Naive thymus-derived CD8-positive, alpha-beta T cell (primary cell): ENCODE measurements at regions not wholly inside any gene's neighbourhood (a gene's known extent, or its start where the extent isn't known, plus 50 kb on each side); places are given as distances from the start of the nearest gene placed in this dataset.

Experiments
- ATAC-seq, 2 donors: fragments of 150-1000 bp; cut with Tn5 transposase in 1 of 2; sonication (Bioruptor Pico), chemical (Tn5 transposase) in 1 of 2; 1 replicate in 1 of 2; 2 replicates in 1 of 2; pipeline ENCODE4 v1.10.0; 2021; ENCODE audit warnings: mild to moderate bottlenecking in 2 of 2, moderate library complexity in 2 of 2
- POLR2A ChIA-PET: fragments of 350-600 bp; sonication (Branson Sonifier 250); formaldehyde crosslinking; loops from one replicate; lab custom pipeline; 2021; ENCODE audit warnings: antibody characterized with exemption; lab: Charles Lee
- DNase-seq, 10 donors: peaks; one replicate each; pipeline versions ENCODE4 v3.0.0 to v3.0.0-alpha.2; 2020 to 2022
- H3K27ac Mint-ChIP-seq, 10 donors: one replicate each; pipeline ENCODE4 v1.8.0; 2020 to 2022; ENCODE audit warnings: mild to moderate bottlenecking in 10 of 10, mixed read lengths in 10 of 10, moderate library complexity in 4 of 10, inconsistent platforms in 1 of 10
- H3K27me3 Mint-ChIP-seq, 5 donors: one replicate each; pipeline ENCODE4 v1.8.0; 2021 to 2022; ENCODE audit warnings: mixed read lengths in 5 of 5
- H3K36me3 Mint-ChIP-seq, 3 donors: one replicate each; pipeline ENCODE4 v1.8.0; 2020 to 2022; ENCODE audit warnings: mixed read lengths in 3 of 3, mild to moderate bottlenecking in 2 of 3, inconsistent platforms in 1 of 3
- H3K4me1 Mint-ChIP-seq, 4 donors: one replicate each; pipeline ENCODE4 v1.8.0; 2021 to 2022; ENCODE audit warnings: mixed read lengths in 4 of 4
- H3K4me3 Mint-ChIP-seq, 10 donors: one replicate each; pipeline ENCODE4 v1.8.0; 2020 to 2022; ENCODE audit warnings: mild to moderate bottlenecking in 10 of 10, mixed read lengths in 10 of 10, moderate library complexity in 6 of 10, inconsistent platforms in 1 of 10
- H3K9me3 Mint-ChIP-seq, 9 donors: one replicate each; pipeline ENCODE4 v1.8.0; 2020 to 2022; ENCODE audit warnings: mixed read lengths in 9 of 9, mild to moderate bottlenecking in 3 of 9, inconsistent platforms in 1 of 9, moderate library complexity in 1 of 9

DNA sequence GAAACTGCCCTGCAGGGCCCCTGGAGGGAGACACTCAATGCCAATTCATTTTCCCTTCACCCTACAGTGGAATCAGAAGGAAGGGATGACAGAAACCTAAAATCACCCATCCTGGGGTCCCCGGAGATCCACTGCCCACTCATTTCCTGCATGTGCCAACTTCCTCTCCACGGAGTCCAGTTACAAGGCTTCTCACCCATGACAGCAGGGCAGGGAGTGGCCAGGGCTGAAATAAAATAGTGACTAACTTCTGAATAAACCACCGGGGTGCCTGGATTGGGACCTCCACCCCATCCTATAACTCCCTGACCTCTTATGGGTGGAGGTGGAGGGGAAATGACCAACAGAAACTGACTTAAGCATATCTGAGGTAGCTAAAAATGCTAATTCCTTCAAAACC is 362.3 kb downstream of the MAFB start:
- Mint-ChIP-seq H3K4me1 (peaks cover 0 to 2% (median 0%) of the 10 kb centered on the region in 4 donors), H3K27ac (no peak overlapping the region), H3K36me3 (peaks cover 0 to 2% (median 0%) of the 10 kb centered on the region in 3 donors), H3K4me3 (no peak overlapping the region), H3K9me3 (peaks cover 0 to 10% (median 0%) of the 10 kb centered on the region in 9 donors), H3K27me3 (peaks cover 2 to 15% (median 9%) of the 10 kb centered on the region in 5 donors)
- POLR2A ChIA-PET, result no interaction called here
- ATAC-seq, result no peak
- DNase-seq, result no peak

GRCh38 chr20:40325006-40325568 is 363.9 kb downstream of the MAFB start:
- Mint-ChIP-seq H3K9me3 (peaks cover 0 to 10% (median 0%) of the 10 kb centered on the region in 9 donors), H3K36me3 (peaks cover 0 to 2% (median 0%) of the 10 kb centered on the region in 3 donors), H3K27ac (no peak overlapping the region), H3K27me3 (peaks cover 2 to 15% (median 9%) of the 10 kb centered on the region in 5 donors), H3K4me1 (peaks cover 0 to 2% (median 0%) of the 10 kb centered on the region in 4 donors), H3K4me3 (no peak overlapping the region)
- DNase-seq, result no peak
- POLR2A ChIA-PET, result no interaction called here
- no peak for ATAC-seq

- Mint-ChIP-seq H3K9me3 (peaks cover 0 to 10% (median 0%) of the 10 kb centered on the region in 9 donors), H3K27me3 (peaks cover 2 to 13% (median 5%) of the 10 kb centered on the region in 5 donors), H3K36me3 (peaks cover 0 to 2% (median 0%) of the 10 kb centered on the region in 3 donors), H3K27ac (no peak overlapping the region), H3K4me1 (peaks cover 0 to 2% (median 0%) of the 10 kb centered on the region in 4 donors), H3K4me3 (no peak overlapping the region)
- DNase-seq, result no peak
- no peak for ATAC-seq
- POLR2A ChIA-PET, result no interaction called here
Observed at GRCh38 chr20:40323361-40323794, 365.7 kb downstream of the MAFB start.

DNA sequence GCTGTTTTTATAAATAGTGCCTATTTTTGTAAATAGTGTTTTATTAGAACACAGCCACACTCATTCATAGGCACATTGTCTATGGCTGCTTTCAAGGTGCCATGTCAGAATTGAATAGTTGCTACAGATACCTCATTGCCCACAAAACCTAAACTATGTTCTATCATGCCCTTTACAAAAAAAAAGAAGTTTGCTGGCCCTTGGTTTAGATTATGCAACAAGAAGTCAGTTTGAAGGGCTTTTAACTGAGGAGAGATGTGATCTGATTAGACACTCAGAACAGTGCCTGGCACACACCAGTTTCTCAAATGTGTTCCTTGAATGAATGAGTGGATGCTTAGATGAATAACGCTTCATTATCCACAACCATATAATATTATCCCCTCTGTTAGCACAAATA is 366.1 kb downstream of the MAFB start:
- no peak for ATAC-seq
- Mint-ChIP-seq H3K36me3 (peaks cover 0 to 2% (median 0%) of the 10 kb centered on the region in 3 donors), H3K27ac (no peak overlapping the region), H3K9me3 (peaks cover 0 to 10% (median 0%) of the 10 kb centered on the region in 9 donors), H3K4me1 (peaks cover 0 to 2% (median 0%) of the 10 kb centered on the region in 4 donors), H3K27me3 (peaks cover 1 to 10% (median 2%) of the 10 kb centered on the region in 5 donors), H3K4me3 (no peak overlapping the region)
- POLR2A ChIA-PET, result no interaction called here
- DNase-seq, result no peak

GRCh38 chr20:40320517-40321011 is 368.5 kb downstream of the MAFB start:
- POLR2A ChIA-PET, result no interaction called here
- H3K9me3 Mint-ChIP-seq, result peaks cover 0 to 10% (median 0%) of the 10 kb centered on the region in 9 donors
- H3K4me3 Mint-ChIP-seq, result no peak overlapping the region

GRCh38 chr20:40319741-40320516 is 369.1 kb downstream of the MAFB start:
- peaks cover 0 to 2% (median 0%) of the 10 kb centered on the region in 3 donors for H3K36me3 Mint-ChIP-seq
- no peak for ATAC-seq
- peaks cover 0 to 8% (median 0%) of the 10 kb centered on the region in 5 donors for H3K27me3 Mint-ChIP-seq
- H3K4me1 Mint-ChIP-seq, result peaks cover 0 to 2% (median 0%) of the 10 kb centered on the region in 4 donors
- POLR2A ChIA-PET, result no interaction called here
- no peak overlapping the region for H3K4me3 Mint-ChIP-seq
- peak overlapping the region in 1 of 10 donors; percentile 3 for H3K27ac Mint-ChIP-seq
- peaks cover 0 to 10% (median 0%) of the 10 kb centered on the region in 9 donors for H3K9me3 Mint-ChIP-seq
- DNase-seq, result no peak

More at GRCh38 chr20:40320517-40321011, 368.5 kb downstream of the MAFB start:
- Mint-ChIP-seq H3K27ac (no peak overlapping the region), H3K4me1 (peaks cover 0 to 2% (median 0%) of the 10 kb centered on the region in 4 donors), H3K36me3 (peaks cover 0 to 2% (median 0%) of the 10 kb centered on the region in 3 donors), H3K27me3 (peaks cover 0 to 12% (median 2%) of the 10 kb centered on the region in 5 donors)
- DNase-seq (no peak), ATAC-seq (no peak)

DNA sequence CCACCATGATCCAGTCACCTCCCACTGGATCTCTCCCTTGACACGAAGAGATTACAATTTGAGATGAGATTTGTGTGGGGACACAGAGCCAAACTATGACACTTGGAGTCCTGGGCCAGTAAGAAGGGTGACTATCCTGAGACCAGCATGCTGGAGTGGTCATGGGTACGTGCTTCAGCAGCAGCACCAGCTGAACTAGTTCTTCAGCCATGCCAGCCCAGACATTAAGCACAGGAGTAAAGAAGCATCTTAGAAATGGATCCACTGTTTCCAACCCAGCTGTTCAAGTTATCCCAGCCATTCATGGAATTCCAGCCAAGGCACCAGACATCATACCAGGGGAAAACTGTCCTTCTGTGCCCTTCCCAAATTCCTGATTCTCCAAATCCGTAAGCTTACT is 370.0 kb downstream of the MAFB start:
- peaks cover 0 to 8% (median 3%) of the 10 kb centered on the region in 5 donors for H3K27me3 Mint-ChIP-seq
- ATAC-seq, result no peak

DNA sequence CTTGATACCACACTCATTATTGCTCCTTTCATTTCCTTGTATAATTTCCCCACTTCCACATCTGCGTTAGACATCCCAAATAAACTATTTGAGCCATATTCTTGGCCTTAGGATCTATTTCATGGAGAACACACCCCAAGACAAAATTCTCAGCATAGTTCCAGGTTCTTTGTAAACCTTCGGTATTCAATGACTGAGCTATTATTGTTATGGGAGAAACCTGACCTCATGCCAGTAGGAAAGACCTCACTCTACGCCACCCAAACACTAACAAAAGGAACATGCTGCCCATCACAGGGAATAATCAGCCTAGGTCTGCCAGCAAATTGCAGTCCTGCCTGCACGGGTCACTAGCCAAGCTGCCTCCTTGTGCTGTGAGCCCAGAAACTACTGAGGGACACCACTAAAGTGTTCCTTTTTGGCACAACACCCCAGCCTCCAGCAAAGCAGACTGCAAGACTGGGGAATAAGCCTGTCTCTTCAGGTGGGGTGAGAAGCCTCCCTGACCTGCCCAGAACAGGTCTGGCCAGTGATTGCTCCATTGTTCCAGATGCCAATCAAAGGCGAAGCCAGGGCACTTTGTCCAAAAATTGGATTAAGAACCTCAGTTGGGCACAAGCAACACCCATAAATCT is 371.8 kb downstream of the MAFB start:
- Mint-ChIP-seq H3K4me3 (no peak overlapping the region), H3K27ac (no peak overlapping the region), H3K27me3 (peaks cover 3 to 11% (median 4%) of the 10 kb centered on the region in 5 donors), H3K9me3 (peaks cover 0 to 3% (median 0%) of the 10 kb centered on the region in 9 donors), H3K4me1 (no peaks in the 10 kb centered on the region), H3K36me3 (no peaks in the 10 kb centered on the region)
- POLR2A ChIA-PET, result no interaction called here
- ATAC-seq (no peak), DNase-seq (no peak)

More for the DNA sequence above, 370.0 kb downstream of the MAFB start:
- Mint-ChIP-seq H3K4me1 (peaks cover 0 to 2% (median 0%) of the 10 kb centered on the region in 4 donors), H3K9me3 (peaks cover 0 to 10% (median 0%) of the 10 kb centered on the region in 9 donors), H3K36me3 (peaks cover 0 to 2% (median 0%) of the 10 kb centered on the region in 3 donors), H3K27ac (no peak overlapping the region), H3K4me3 (no peak overlapping the region)
- POLR2A ChIA-PET, result no interaction called here
- DNase-seq, result no peak

DNA sequence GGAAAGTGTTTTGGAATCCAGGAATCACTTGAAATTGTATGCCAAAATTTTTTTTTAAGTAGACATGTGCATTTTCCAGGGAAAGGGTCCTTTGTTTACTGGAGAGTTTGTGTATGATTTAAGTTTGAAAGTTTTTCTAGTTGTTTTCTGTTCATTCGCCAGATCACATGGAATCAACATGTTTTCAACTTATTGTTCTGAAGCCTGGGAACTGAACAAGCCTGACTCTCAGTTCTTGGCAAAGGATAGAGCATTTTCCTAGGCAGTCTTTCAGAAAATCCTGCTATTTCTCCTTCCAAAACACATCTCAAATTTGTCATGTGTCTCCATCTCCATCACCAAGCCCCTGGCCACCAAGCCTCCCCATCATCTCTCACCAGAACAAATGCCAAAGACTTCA is 374.8 kb downstream of the MAFB start:
- Mint-ChIP-seq H3K36me3 (no peaks in the 10 kb centered on the region), H3K4me3 (no peak overlapping the region), H3K4me1 (no peaks in the 10 kb centered on the region), H3K27ac (no peak overlapping the region), H3K27me3 (peaks cover 3 to 17% (median 4%) of the 10 kb centered on the region in 5 donors), H3K9me3 (peaks cover 0 to 4% (median 0%) of the 10 kb centered on the region in 9 donors)
- POLR2A ChIA-PET, result no interaction called here
- ATAC-seq (no peak), DNase-seq (no peak)

DNA sequence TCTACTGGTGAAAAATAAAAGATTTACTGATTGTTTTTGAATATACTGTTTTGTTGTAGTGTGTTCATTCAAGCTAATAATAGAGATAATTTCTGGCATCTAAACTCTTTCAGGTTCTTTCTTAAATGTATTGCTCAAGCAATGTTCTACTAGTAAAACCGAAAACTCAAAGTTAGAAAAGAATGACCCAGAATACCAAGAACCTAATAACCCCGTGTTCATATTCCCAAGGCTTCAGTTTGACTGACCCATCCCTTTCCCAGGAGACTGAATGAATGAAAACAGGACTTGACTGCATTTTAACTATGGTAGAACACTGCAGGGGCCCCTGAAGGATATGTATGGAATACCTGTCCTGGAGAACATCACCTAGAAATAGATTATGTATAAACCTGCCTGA is 375.3 kb downstream of the MAFB start:
- no peak overlapping the region for H3K27ac Mint-ChIP-seq
- H3K36me3 Mint-ChIP-seq, result no peaks in the 10 kb centered on the region
- H3K4me3 Mint-ChIP-seq, result no peak overlapping the region
- no peak for ATAC-seq
- peaks cover 0 to 4% (median 0%) of the 10 kb centered on the region in 9 donors for H3K9me3 Mint-ChIP-seq
- POLR2A ChIA-PET, result no interaction called here
- DNase-seq, result no peak
- no peaks in the 10 kb centered on the region for H3K4me1 Mint-ChIP-seq
- peaks cover 3 to 17% (median 4%) of the 10 kb centered on the region in 5 donors for H3K27me3 Mint-ChIP-seq

GRCh38 chr20:40309731-40310130 is 379.3 kb downstream of the MAFB start:
- no peak overlapping the region for H3K4me3 Mint-ChIP-seq

DNA sequence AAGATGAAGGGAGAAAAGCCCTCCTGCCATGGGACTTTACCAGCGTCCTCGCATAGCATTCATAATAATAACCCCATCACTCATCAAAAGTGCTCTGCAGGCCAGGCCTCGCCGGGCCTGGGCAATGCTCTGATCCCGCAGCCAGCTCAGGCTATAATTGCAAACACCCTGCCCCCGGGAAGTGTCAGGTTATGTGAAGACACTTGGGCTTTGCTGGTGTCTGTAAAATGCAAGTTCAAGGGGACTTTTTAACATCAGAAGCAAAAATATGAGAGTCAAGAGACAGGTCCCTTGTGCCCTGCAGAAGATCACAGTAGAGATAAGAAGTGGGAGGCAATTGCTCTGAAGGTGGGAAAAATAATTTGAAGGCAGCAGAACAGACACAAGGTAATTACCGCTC is 381.0 kb downstream of the MAFB start:
- no peak overlapping the region for H3K4me3 Mint-ChIP-seq

More at GRCh38 chr20:40309731-40310130, 379.3 kb downstream of the MAFB start:
- DNase-seq (no peak), ATAC-seq (no peak)
- peaks cover 3 to 19% (median 6%) of the 10 kb centered on the region in 5 donors for H3K27me3 Mint-ChIP-seq
- no peaks in the 10 kb centered on the region for H3K36me3 Mint-ChIP-seq
- POLR2A ChIA-PET, result no interaction called here
- peaks cover 0 to 3% (median 0%) of the 10 kb centered on the region in 9 donors for H3K9me3 Mint-ChIP-seq
- no peaks in the 10 kb centered on the region for H3K4me1 Mint-ChIP-seq
- H3K27ac Mint-ChIP-seq, result no peak overlapping the region

More for the DNA sequence above, 381.0 kb downstream of the MAFB start:
- ATAC-seq (no peak), DNase-seq (no peak)
- Mint-ChIP-seq H3K27ac (no peak overlapping the region), H3K4me1 (no peaks in the 10 kb centered on the region), H3K9me3 (peaks cover 0 to 3% (median 0%) of the 10 kb centered on the region in 9 donors), H3K36me3 (no peaks in the 10 kb centered on the region), H3K27me3 (peaks cover 0 to 24% (median 6%) of the 10 kb centered on the region in 5 donors)
- POLR2A ChIA-PET, result no interaction called here
